ENCODE measurements at regions not wholly inside any gene's neighbourhood (a gene's known extent, or its start where the extent isn't known, plus 50 kb on each side); places are given as distances from the start of the nearest gene placed in this dataset.
"Not testable (repeated sequence)": the region's sequence is repeated elsewhere in the genome, so short reads cannot be mapped to it uniquely, and the experiment has no call there.

- not testable (repeated sequence) for H3K27me3 ChIP-seq (ENCODE audit: insufficient read depth, insufficient read length); H3K4me1 ChIP-seq (ENCODE audit: insufficient read depth, insufficient read length); H3K9ac ChIP-seq (ENCODE audit: insufficient read length, low read depth); DNase-seq (ENCODE audit: low read depth, low spot score); H3K9me3 ChIP-seq (ENCODE audit: insufficient read depth, low read length); H3K36me3 ChIP-seq (ENCODE audit: insufficient read depth, insufficient read length, low read length); H3K4me3 ChIP-seq (ENCODE audit: insufficient read length, low read depth)
Measured at GRCh38 chr7:65059247-65059646, 52.8 kb upstream of the ERV3-1 start.
